OCI-LY1 (cell line): ENCODE measurements at regions not wholly inside any gene's neighbourhood (a gene's known extent, or its start where the extent isn't known, plus 50 kb on each side); places are given as distances from the start of the nearest gene placed in this dataset.

ENCODE experiments used
- CTCF ChIP-seq: fragments of 200-600 bp; sonication (generic), shearing (Covaris generic); IDR thresholded peaks from 2 replicates; pipeline ENCODE4 v1.5.1; 2017; ENCODE audit warnings: mild to moderate bottlenecking, antibody characterized with exemption, low read length, moderate library complexity, mixed read lengths
- EZH2 ChIP-seq: fragments of 200-600 bp; sonication (generic), shearing (Covaris generic); IDR thresholded peaks from 2 replicates; pipeline ENCODE4 v1.8.0; 2017; ENCODE audit warnings: borderline replicate concordance, mixed run types, mild to moderate bottlenecking, antibody characterized with exemption, low read length, moderate library complexity, mixed read lengths

DNA sequence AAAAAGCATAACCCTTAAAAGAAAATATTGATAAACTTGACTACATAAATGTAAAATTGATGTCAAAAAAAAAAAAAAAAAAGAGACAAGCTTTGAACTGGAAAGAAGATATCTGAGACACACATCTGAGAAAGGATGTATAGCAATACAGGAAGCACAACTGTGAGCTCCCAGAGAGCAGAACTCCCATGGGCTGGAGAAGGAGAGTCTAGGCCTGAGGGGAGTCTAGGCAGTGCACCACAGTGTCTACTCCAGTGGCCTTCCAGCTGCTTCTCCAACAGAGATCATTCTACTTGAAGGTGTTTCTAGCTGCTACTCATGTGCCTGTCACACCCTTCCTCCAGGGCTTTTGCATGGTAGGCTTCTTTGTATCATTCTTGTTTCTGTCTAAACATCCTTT lies 54.2 kb upstream of the SYT9 start:
- TF ChIP-seq CTCF (no peak), EZH2 (no peak)
